Osteocyte (in vitro differentiated cells): ENCODE measurements at regions not wholly inside any gene's neighbourhood (a gene's known extent, or its start where the extent isn't known, plus 50 kb on each side); places are given as distances from the start of the nearest gene placed in this dataset.

Source experiments
- DNase-seq: peaks from one replicate; pipeline ENCODE4 v3.0.0; 2021; ENCODE audit warnings: mixed read lengths; ENCODE audit not compliant: unreplicated experiment; ENCODE audit errors: extremely low spot score
- H3K27ac Mint-ChIP-seq: one replicate; pipeline ENCODE4 v1.8.0; 2021; ENCODE audit warnings: mild to moderate bottlenecking, mixed read lengths; ENCODE audit not compliant: unreplicated experiment
- H3K27me3 Mint-ChIP-seq: one replicate; pipeline ENCODE4 v1.8.0; 2021; ENCODE audit warnings: mixed read lengths; ENCODE audit not compliant: unreplicated experiment
- H3K36me3 Mint-ChIP-seq: one replicate; pipeline ENCODE4 v1.8.0; 2021; ENCODE audit warnings: mixed read lengths; ENCODE audit not compliant: unreplicated experiment
- H3K4me1 Mint-ChIP-seq: one replicate; pipeline ENCODE4 v1.8.0; 2021; ENCODE audit warnings: mixed read lengths; ENCODE audit not compliant: unreplicated experiment
- H3K4me3 Mint-ChIP-seq: one replicate; pipeline ENCODE4 v1.8.0; 2021; ENCODE audit warnings: mild to moderate bottlenecking, moderate library complexity, mixed read lengths; ENCODE audit not compliant: unreplicated experiment
- H3K9me3 Mint-ChIP-seq: one replicate; pipeline ENCODE4 v1.8.0; 2021; ENCODE audit warnings: mixed read lengths; ENCODE audit not compliant: unreplicated experiment
- CTCF ChIP-seq: fragments of 200-600 bp; sonication (generic); IDR thresholded peaks from 2 replicates; pipeline ENCODE4 v1.5.0; 2021; ENCODE audit warnings: antibody characterized with exemption, mild to moderate bottlenecking, moderate library complexity

DNA sequence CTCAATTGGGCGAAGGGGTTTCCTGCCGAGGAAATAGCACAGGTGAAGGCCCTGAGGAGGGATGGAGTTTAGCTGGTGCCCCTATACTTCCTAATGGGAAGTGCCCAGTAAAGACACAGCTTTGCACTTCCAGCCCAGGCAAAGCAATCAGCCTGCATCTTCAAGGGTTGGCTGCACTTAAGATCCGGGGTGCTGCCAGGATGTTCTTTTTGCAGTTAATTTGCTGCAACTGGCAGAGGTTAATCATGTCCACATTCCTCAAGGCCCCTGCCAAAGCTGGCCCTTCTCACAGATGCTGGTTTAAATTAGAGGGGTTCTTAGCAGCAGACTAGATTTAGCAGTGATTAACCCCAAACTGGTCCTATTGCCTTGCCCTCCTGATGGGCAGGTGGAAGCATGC lies 137.7 kb upstream of the NAV2 start:
- Mint-ChIP-seq H3K4me3 (no peak overlapping the region), H3K9me3 (no peaks in the 10 kb centered on the region), H3K27me3 (no peaks in the 10 kb centered on the region), H3K27ac (no peak overlapping the region), H3K4me1 (peaks cover 31% of the 10 kb centered on the region), H3K36me3 (no peaks in the 10 kb centered on the region)
- no peak for TF ChIP-seq CTCF
- no peak for DNase-seq

GRCh38 chr11:19573666-19574065 lies 139.0 kb upstream of the NAV2 start:
- Mint-ChIP-seq H3K27me3 (no peaks in the 10 kb centered on the region), H3K9me3 (no peaks in the 10 kb centered on the region), H3K4me3 (no peak overlapping the region), H3K4me1 (peaks cover 22% of the 10 kb centered on the region), H3K36me3 (no peaks in the 10 kb centered on the region), H3K27ac (no peak overlapping the region)
- no peak for TF ChIP-seq CTCF
- peak; percentile 62 for DNase-seq

GRCh38 chr11:19571906-19572305 lies 140.7 kb upstream of the NAV2 start:
- no peak for TF ChIP-seq CTCF
- Mint-ChIP-seq H3K27ac (no peak overlapping the region), H3K36me3 (no peaks in the 10 kb centered on the region), H3K4me1 (peaks cover 5% of the 10 kb centered on the region), H3K27me3 (no peaks in the 10 kb centered on the region), H3K9me3 (no peaks in the 10 kb centered on the region), H3K4me3 (no peak overlapping the region)
- DNase-seq: peak; percentile 51

DNA sequence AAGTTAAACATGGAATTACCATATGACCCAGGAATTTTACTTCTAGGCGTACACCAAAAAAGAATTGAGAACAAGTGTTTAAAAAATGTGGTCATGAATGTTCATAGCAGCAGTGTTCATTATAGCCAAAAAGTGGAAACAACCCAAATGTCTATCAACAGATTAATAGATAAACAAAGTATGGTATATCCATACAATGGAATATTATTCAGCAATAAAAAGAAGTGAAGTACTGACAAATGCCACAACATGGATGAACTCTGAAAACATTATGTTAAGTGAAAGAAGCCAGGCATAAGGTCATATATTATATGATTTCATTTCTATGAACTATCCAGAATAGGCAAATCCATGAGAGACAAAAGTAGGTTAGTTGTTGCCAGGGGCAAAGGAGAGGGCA lies 141.7 kb upstream of the NAV2 start:
- TF ChIP-seq CTCF: no peak
- Mint-ChIP-seq H3K27me3 (no peaks in the 10 kb centered on the region), H3K9me3 (no peaks in the 10 kb centered on the region), H3K4me1 (no peaks in the 10 kb centered on the region), H3K27ac (no peak overlapping the region), H3K36me3 (no peaks in the 10 kb centered on the region), H3K4me3 (no peak overlapping the region)
- DNase-seq: no peak

GRCh38 chr11:19567996-19568395 lies 144.6 kb upstream of the NAV2 start:
- Mint-ChIP-seq H3K4me3 (no peak overlapping the region), H3K9me3 (no peaks in the 10 kb centered on the region), H3K27me3 (peaks cover 2% of the 10 kb centered on the region), H3K4me1 (peaks cover 7% of the 10 kb centered on the region), H3K27ac (no peak overlapping the region), H3K36me3 (no peaks in the 10 kb centered on the region)
- no peak for DNase-seq
- no peak for TF ChIP-seq CTCF
